RWPE2 (cell line): ENCODE measurements at regions not wholly inside any gene's neighbourhood (a gene's known extent, or its start where the extent isn't known, plus 50 kb on each side); places are given as distances from the start of the nearest gene placed in this dataset.

Experiments used
- ATAC-seq: fragments of 200-7000 bp; cut with Tn5 transposase; 3 replicates; pipeline ENCODE4 v1.9.1; 2021; ENCODE audit warnings: low read depth
- DNase-seq: peaks from one replicate; pipeline ENCODE4 v3.0.0-alpha.2; 2020; ENCODE audit warnings: low spot score
- H3K27ac ChIP-seq: fragments of 450-650 bp; 2 replicates; pipeline ENCODE4 v1.5.1; 2017; ENCODE audit warnings: mild to moderate bottlenecking; ENCODE audit not compliant: poor library complexity, severe bottlenecking
- H3K27me3 ChIP-seq: fragments of 250-450 bp; sonication (Bioruptor Pico); 2 replicates; pipeline ENCODE4 v1.5.1; 2021; ENCODE audit warnings: mild to moderate bottlenecking, moderate library complexity; ENCODE audit not compliant: insufficient read depth, poor library complexity, severe bottlenecking
- H3K36me3 ChIP-seq: fragments of 250-450 bp; sonication (Bioruptor Pico); 2 replicates; pipeline ENCODE4 v1.5.1; 2020; ENCODE audit warnings: low read depth, mild to moderate bottlenecking, moderate library complexity
- H3K4me1 ChIP-seq: fragments of 250-450 bp; sonication (Bioruptor Pico); 2 replicates; pipeline ENCODE4 v1.5.1; 2021; ENCODE audit warnings: mild to moderate bottlenecking, moderate library complexity; ENCODE audit not compliant: insufficient read depth, poor library complexity, severe bottlenecking
- H3K4me3 ChIP-seq: fragments of 250-450 bp; sonication (Bioruptor Pico); 2 replicates; pipeline ENCODE4 v1.5.1; 2021; ENCODE audit warnings: mild to moderate bottlenecking, moderate library complexity; ENCODE audit not compliant: severe bottlenecking
- H3K9me3 ChIP-seq: fragments of 250-450 bp; sonication (Bioruptor Pico); 2 replicates; pipeline ENCODE4 v1.5.1; 2021; ENCODE audit warnings: mild to moderate bottlenecking, moderate library complexity; ENCODE audit not compliant: severe bottlenecking
- TF ChIP-seq, protein P1 (sequence below): fragments of 450-650 bp; IDR thresholded peaks from one replicate; pipeline ENCODE4 v1.5.1; 2017; ENCODE audit warnings: mild to moderate bottlenecking, moderate library complexity; ENCODE audit not compliant: poor library complexity, severe bottlenecking

GRCh38 chr13:85186356-85187045, 612.7 kb downstream of the SLITRK6 start:
- TF ChIP-seq, protein P1, sequence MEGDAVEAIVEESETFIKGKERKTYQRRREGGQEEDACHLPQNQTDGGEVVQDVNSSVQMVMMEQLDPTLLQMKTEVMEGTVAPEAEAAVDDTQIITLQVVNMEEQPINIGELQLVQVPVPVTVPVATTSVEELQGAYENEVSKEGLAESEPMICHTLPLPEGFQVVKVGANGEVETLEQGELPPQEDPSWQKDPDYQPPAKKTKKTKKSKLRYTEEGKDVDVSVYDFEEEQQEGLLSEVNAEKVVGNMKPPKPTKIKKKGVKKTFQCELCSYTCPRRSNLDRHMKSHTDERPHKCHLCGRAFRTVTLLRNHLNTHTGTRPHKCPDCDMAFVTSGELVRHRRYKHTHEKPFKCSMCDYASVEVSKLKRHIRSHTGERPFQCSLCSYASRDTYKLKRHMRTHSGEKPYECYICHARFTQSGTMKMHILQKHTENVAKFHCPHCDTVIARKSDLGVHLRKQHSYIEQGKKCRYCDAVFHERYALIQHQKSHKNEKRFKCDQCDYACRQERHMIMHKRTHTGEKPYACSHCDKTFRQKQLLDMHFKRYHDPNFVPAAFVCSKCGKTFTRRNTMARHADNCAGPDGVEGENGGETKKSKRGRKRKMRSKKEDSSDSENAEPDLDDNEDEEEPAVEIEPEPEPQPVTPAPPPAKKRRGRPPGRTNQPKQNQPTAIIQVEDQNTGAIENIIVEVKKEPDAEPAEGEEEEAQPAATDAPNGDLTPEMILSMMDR = no peak
- Histone ChIP-seq H3K27ac (no peak overlapping the region), H3K27me3 (no peaks in the 10 kb centered on the region), H3K4me1 (no peaks in the 10 kb centered on the region), H3K4me3 (no peak overlapping the region), H3K36me3 (no peaks in the 10 kb centered on the region), H3K9me3 (no peaks in the 10 kb centered on the region)
- DNase-seq (no peak), ATAC-seq (no peak)

DNA sequence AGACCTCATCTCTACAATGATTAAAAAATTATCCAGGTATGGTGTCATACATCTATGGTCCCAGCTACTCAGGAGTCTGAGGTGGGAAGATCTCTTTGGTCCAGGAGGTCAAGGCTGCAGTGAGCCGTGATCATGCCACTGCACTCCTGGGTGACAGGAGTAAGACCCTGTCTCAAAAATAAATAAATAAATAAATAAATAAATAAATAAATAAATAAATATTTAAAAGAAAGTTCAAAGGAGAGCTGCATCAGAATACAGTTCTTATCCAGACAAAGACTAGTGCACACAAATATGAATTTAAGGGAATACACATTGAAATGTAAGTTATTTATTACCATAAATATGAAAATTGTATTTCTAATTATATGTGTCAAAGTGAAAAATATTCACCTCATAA, 624.9 kb downstream of the SLITRK6 start:
- TF ChIP-seq, protein P1 = no peak
- ATAC-seq (no peak), DNase-seq (no peak)
- Histone ChIP-seq H3K27ac (no peak overlapping the region), H3K36me3 (no peaks in the 10 kb centered on the region), H3K4me1 (no peaks in the 10 kb centered on the region), H3K27me3 (no peaks in the 10 kb centered on the region), H3K9me3 (no peaks in the 10 kb centered on the region), H3K4me3 (no peak overlapping the region)

GRCh38 chr13:85170372-85170771, 628.8 kb downstream of the SLITRK6 start:
- no peaks in the 10 kb centered on the region for H3K36me3 ChIP-seq
- DNase-seq (no peak), ATAC-seq (no peak)
- no peak overlapping the region for H3K27ac ChIP-seq
- no peaks in the 10 kb centered on the region for H3K27me3 ChIP-seq
- TF ChIP-seq, protein P1 = no peak
- H3K4me3 ChIP-seq = no peak overlapping the region
- H3K9me3 ChIP-seq = no peaks in the 10 kb centered on the region
- H3K4me1 ChIP-seq = no peaks in the 10 kb centered on the region

- no peak overlapping the region for H3K27ac ChIP-seq
- ATAC-seq (no peak), DNase-seq (no peak)
- no peaks in the 10 kb centered on the region for H3K4me1 ChIP-seq
- H3K9me3 ChIP-seq = no peaks in the 10 kb centered on the region
- no peaks in the 10 kb centered on the region for H3K27me3 ChIP-seq
- TF ChIP-seq, protein P1 = no peak
- H3K36me3 ChIP-seq = no peaks in the 10 kb centered on the region
- H3K4me3 ChIP-seq = no peak overlapping the region
These were observed 632.3 kb downstream of the SLITRK6 start for GRCh38 chr13:85166891-85167290.

- TF ChIP-seq, protein P1 = no peak
- no peak for DNase-seq
- ATAC-seq = no peak
- H3K4me3 ChIP-seq = no peak overlapping the region
- no peaks in the 10 kb centered on the region for H3K9me3 ChIP-seq
- H3K27me3 ChIP-seq = no peaks in the 10 kb centered on the region
- no peak overlapping the region for H3K27ac ChIP-seq
- H3K4me1 ChIP-seq = no peaks in the 10 kb centered on the region
- no peaks in the 10 kb centered on the region for H3K36me3 ChIP-seq
These were observed 636.2 kb downstream of the SLITRK6 start for GRCh38 chr13:85163063-85163462.
